ENCODE measurements at regions not wholly inside any gene's neighbourhood (a gene's known extent, or its start where the extent isn't known, plus 50 kb on each side); places are given as distances from the start of the nearest gene placed in this dataset.

- no peak for DNase-seq (ENCODE audit: low spot score)
- no peak for ATAC-seq (ENCODE audit: low FRiP score)
- TF ChIP-seq CTCF (IDR thresholded peaks at IDR 0.05) = no peak
These were observed 63.3 kb upstream of the CARMIL1 start for GRCh38 chr6:25215881-25216280.

GRCh38 chr6:25217302-25217701 lies 61.9 kb upstream of the CARMIL1 start:
- ATAC-seq (ENCODE audit: low FRiP score) = no peak
- no peak for DNase-seq (ENCODE audit: low spot score)
- no peak for TF ChIP-seq CTCF (IDR thresholded peaks at IDR 0.05)

- TF ChIP-seq CTCF (IDR thresholded peaks at IDR 0.05) = no peak
- ATAC-seq (ENCODE audit: low FRiP score) (no peak), DNase-seq (ENCODE audit: low spot score) (no peak)
These were observed 61.3 kb upstream of the CARMIL1 start for GRCh38 chr6:25217829-25218228.

GRCh38 chr6:25218346-25218745 lies 60.8 kb upstream of the CARMIL1 start:
- TF ChIP-seq CTCF (IDR thresholded peaks at IDR 0.05) = no peak
- no peak for DNase-seq (ENCODE audit: low spot score)
- ATAC-seq (ENCODE audit: low FRiP score) = no peak

- DNase-seq (ENCODE audit: low spot score) (no peak), ATAC-seq (ENCODE audit: low FRiP score) (no peak)
- TF ChIP-seq CTCF (IDR thresholded peaks at IDR 0.05) = no peak
These were observed 59.8 kb upstream of the CARMIL1 start for GRCh38 chr6:25219216-25219916.

- no peak for DNase-seq (ENCODE audit: low spot score)
- TF ChIP-seq CTCF (IDR thresholded peaks at IDR 0.05) = no peak
- ATAC-seq (ENCODE audit: low FRiP score) = no peak
These were observed 59.3 kb upstream of the CARMIL1 start for GRCh38 chr6:25219917-25220278.

- DNase-seq (ENCODE audit: low spot score) (no peak), ATAC-seq (ENCODE audit: low FRiP score) (peak; percentile 9)
- no peak for TF ChIP-seq CTCF (IDR thresholded peaks at IDR 0.05)
These were observed 58.3 kb upstream of the CARMIL1 start for GRCh38 chr6:25220857-25221256.

Data from omental fat pad (tissue), 3 donors.